ENCODE measurements at regions not wholly inside any gene's neighbourhood (a gene's known extent, or its start where the extent isn't known, plus 50 kb on each side); places are given as distances from the start of the nearest gene placed in this dataset.

- no peak overlapping the region for H3K4me3 ChIP-seq
- no peaks in the 10 kb centered on the region for H3K79me2 ChIP-seq (ENCODE audit: control insufficient read depth, insufficient read depth, low read length)
- intact Hi-C loops (cut with micrococcal nuclease) (no loop called here), in situ Hi-C loops (cut with MboI) (loop anchor here (25.0 kb wide), 1 partner anchor 570 kb away; no protein-coding TSS in a partner anchor)
- H3K9me3 ChIP-seq (replicated peaks; ENCODE audit: control insufficient read depth, insufficient read depth, low read depth, low read length) = no peaks in the 10 kb centered on the region
- no peaks in the 10 kb centered on the region for H3K36me3 ChIP-seq (ENCODE audit: control insufficient read depth, insufficient read depth, low read length)
- WGBS (ENCODE audit: insufficient coverage, low coverage, missing lambda C conversion rate) = 0% methylated on average over 2 of the region's 2 CpGs
- no peaks in the 10 kb centered on the region for H3K4me1 ChIP-seq (replicated peaks in 1 of 2; ENCODE audit: control insufficient read depth in 2 of 2, insufficient read depth in 2 of 2, low read length in 2 of 2)
- no peak overlapping the region for H2AFZ ChIP-seq (ENCODE audit: low read depth, low read length)
- no peak overlapping the region for H3K27ac ChIP-seq (ENCODE audit: extremely low read depth, low read depth, low read length)
- no peaks in the 10 kb centered on the region for H3K9me1 ChIP-seq (ENCODE audit: control insufficient read depth, insufficient read depth, low read length)
- H3K27me3 ChIP-seq (ENCODE audit: control insufficient read depth in 2 of 2, insufficient read depth in 2 of 2, low read length in 2 of 2) = no peaks in the 10 kb centered on the region
- no peak overlapping the region for H3K9ac ChIP-seq (ENCODE audit: insufficient read depth in 1 of 2, low read depth in 2 of 2, low read length in 2 of 2)
- no TSS peak for BruUV-seq (replicated peaks)
- no peak for DNase-seq (ENCODE audit: extremely low read depth in 1 of 4, low spot score in 3 of 4)
- no peak overlapping the region for H3K4me2 ChIP-seq (ENCODE audit: insufficient read depth, low read length)
- no peaks in the 10 kb centered on the region for H4K20me1 ChIP-seq (replicated peaks; ENCODE audit: control insufficient read depth, insufficient read depth, low read length)
- ATAC-seq = no peak
- ChIA-PET POLR2A (interaction anchor here (1.4 kb wide), 1 partner anchor 9 kb away, joined by 3 read pairs; no protein-coding TSS in a partner anchor), CTCF (ENCODE audit: low intra/inter-chr PET ratio) (no interaction called here)
- TF ChIP-seq MITF (IDR thresholded peaks at IDR 0.05) (no peak), TEAD4 (IDR thresholded peaks at IDR 0.05; ENCODE audit: low read length) (no peak), TEAD4 (CRISPR knock-in tag; IDR thresholded peaks at IDR 0.05; ENCODE audit: borderline replicate concordance) (no peak), GTF2A2 (tag; IDR thresholded peaks at IDR 0.05) (no peak), FOS (IDR thresholded peaks at IDR 0.05; ENCODE audit: extremely low read depth, insufficient read length) (no peak), HES1 (IDR thresholded peaks at IDR 0.05; ENCODE audit: low read depth) (no peak), RBM14 (IDR thresholded peaks at IDR 0.05; ENCODE audit: borderline replicate concordance, insufficient read depth, low read depth, low read length) (no peak), HNRNPL (IDR thresholded peaks at IDR 0.05; ENCODE audit: low read depth, low read length) (no peak), NFRKB (IDR thresholded peaks at IDR 0.05; ENCODE audit: low read depth) (no peak), EZH2 (IDR thresholded peaks at IDR 0.05; ENCODE audit: borderline replicate concordance, low read depth, low read length) (no peak), BRD9 (IDR thresholded peaks at IDR 0.05; ENCODE audit: low read depth, partially characterized antibody) (no peak), FOXM1 (IDR thresholded peaks at IDR 0.05; ENCODE audit: low read depth) (no peak), FOXM1 (CRISPR knock-in tag; IDR thresholded peaks at IDR 0.05; ENCODE audit: low read depth) (no peak), GTF2E2 (tag; IDR thresholded peaks at IDR 0.05) (no peak), PYGO2 (tag; IDR thresholded peaks at IDR 0.05) (no peak), EHMT2 (IDR thresholded peaks at IDR 0.05) (no peak), HINFP (tag; conservative IDR thresholded peaks at IDR 0.05; ENCODE audit: low read depth) (no peak), ZNF668 (CRISPR knock-in tag; IDR thresholded peaks at IDR 0.05) (no peak), KLF13 (tag; IDR thresholded peaks at IDR 0.05; ENCODE audit: borderline replicate concordance, low read depth) (no peak), ZC3H8 (IDR thresholded peaks at IDR 0.05) (no peak)
- no peak for FAIRE-seq
Measured at GRCh38 chr3:159892171-159892795, 96.4 kb upstream of the IL12A start.
